HEK293T (cell line): ENCODE measurements at regions not wholly inside any gene's neighbourhood (a gene's known extent, or its start where the extent isn't known, plus 50 kb on each side); places are given as distances from the start of the nearest gene placed in this dataset.

Experiments
- BHLHE40 ChIP-seq: fragments of 450-650 bp; IDR thresholded peaks from 2 replicates; pipeline ENCODE4 v1.6.1; 2016; ENCODE audit warnings: mild to moderate bottlenecking, moderate library complexity, borderline replicate concordance
- ELF4 ChIP-seq: fragments of 450-650 bp; IDR thresholded peaks from 2 replicates; pipeline ENCODE4 v1.6.1; 2017; ENCODE audit warnings: antibody characterized with exemption
- FOXA1 ChIP-seq: fragments of 450-650 bp; IDR thresholded peaks from 2 replicates; pipeline ENCODE4 v1.6.1; 2016; ENCODE audit warnings: mild to moderate bottlenecking
- FOXM1 ChIP-seq: fragments of 450-650 bp; IDR thresholded peaks from 2 replicates; pipeline ENCODE4 v1.6.1; 2017; ENCODE audit warnings: mild to moderate bottlenecking, borderline replicate concordance
- NFRKB ChIP-seq: fragments of 450-650 bp; IDR thresholded peaks from 2 replicates; pipeline ENCODE4 v1.6.1; 2016; ENCODE audit warnings: mild to moderate bottlenecking, moderate library complexity
- SP1 ChIP-seq: fragments of 450-650 bp; IDR thresholded peaks from 2 replicates; pipeline ENCODE4 v1.6.1; 2017
- SUZ12 ChIP-seq: fragments of 450-650 bp; IDR thresholded peaks from 2 replicates; pipeline ENCODE4 v1.6.1; 2016; ENCODE audit warnings: mild to moderate bottlenecking

DNA sequence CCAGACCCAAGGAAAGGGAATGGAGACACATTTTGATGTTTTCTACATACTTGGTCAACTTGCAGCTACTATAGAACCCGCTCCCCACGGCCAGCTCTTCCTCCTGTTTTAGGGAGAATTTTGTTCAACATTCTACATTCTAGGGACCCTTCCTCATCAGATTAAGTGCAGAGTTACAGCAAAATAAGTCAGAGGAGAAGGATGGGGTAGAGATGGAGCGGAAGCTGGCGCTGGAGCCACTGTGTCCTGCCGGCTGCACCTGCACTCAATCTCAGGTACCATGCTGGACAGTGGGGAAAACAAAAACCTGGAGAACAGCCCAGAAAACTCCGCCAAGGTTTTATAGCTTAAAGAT lies 79.4 kb upstream of the EN2 start:
- no peak for TF ChIP-seq SUZ12
- TF ChIP-seq ELF4, result no peak
- no peak for TF ChIP-seq FOXM1
- no peak for TF ChIP-seq NFRKB
- TF ChIP-seq BHLHE40, result no peak
- TF ChIP-seq SP1, result no peak
- TF ChIP-seq FOXA1, result no peak
